ENCODE measurements at regions not wholly inside any gene's neighbourhood (a gene's known extent, or its start where the extent isn't known, plus 50 kb on each side); places are given as distances from the start of the nearest gene placed in this dataset.
"Not testable (repeated sequence)": the region's sequence is repeated elsewhere in the genome, so short reads cannot be mapped to it uniquely, and the experiment has no call there.

DNA sequence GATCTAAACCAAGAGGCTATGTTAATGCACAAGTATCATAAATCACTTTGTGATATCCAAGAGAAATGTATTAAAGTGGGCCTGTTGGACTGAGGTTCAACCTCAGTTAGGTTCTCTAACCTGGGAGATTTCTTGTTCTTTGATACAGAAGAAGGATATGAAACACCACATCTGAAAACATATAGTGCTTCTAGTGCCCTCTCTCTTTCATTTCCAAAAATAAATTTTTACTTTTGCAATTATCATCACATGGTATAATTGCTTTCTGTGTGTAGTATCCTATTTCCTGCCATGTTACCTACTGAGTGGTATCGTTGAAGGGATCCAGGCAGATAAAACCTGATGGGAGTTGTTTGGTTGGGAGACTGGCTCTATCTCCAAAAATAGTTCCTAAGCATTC lies 264.9 kb downstream of the CCER1 start:
- no peaks in the 10 kb centered on the region for H3K79me1 ChIP-seq (ENCODE audit: low read length)
- H3K18ac ChIP-seq (ENCODE audit: low read length), result no peak overlapping the region
- H3K27ac ChIP-seq (ENCODE audit: low read depth, low read length), result no peak overlapping the region
- H3K23ac ChIP-seq (ENCODE audit: low read length), result no peak overlapping the region
- H4K8ac ChIP-seq (ENCODE audit: low read depth, low read length), result no peak overlapping the region
- no peak overlapping the region for H3K9ac ChIP-seq (ENCODE audit: low read length)
- H3K36me3 ChIP-seq (ENCODE audit: control insufficient read depth, insufficient read depth, low read length), result no peaks in the 10 kb centered on the region
- WGBS (ENCODE audit: extremely low coverage, insufficient coverage, low lambda C conversion rate), result no CpG with 5 or more reads among the region's 1 CpG
- no peak for DNase-seq
- H2AK5ac ChIP-seq (ENCODE audit: low read length), result no peak overlapping the region
- H3K4ac ChIP-seq (ENCODE audit: low read depth, low read length), result no peak overlapping the region
- H3K79me2 ChIP-seq (ENCODE audit: control insufficient read depth, insufficient read depth, low read length), result no peaks in the 10 kb centered on the region
- no peak overlapping the region for H4K5ac ChIP-seq (ENCODE audit: low read length)
- no peak overlapping the region for H2BK120ac ChIP-seq (ENCODE audit: low read depth, low read length)
- H3K4me3 ChIP-seq (ENCODE audit: low read length), result no peak overlapping the region
- H2BK15ac ChIP-seq (replicated peaks; ENCODE audit: low read depth), result no peak overlapping the region
- no peak overlapping the region for H3K4me2 ChIP-seq (ENCODE audit: low read length)
- H3K56ac ChIP-seq (ENCODE audit: low read length), result no peak overlapping the region
- H2BK5ac ChIP-seq (ENCODE audit: low read length), result no peak overlapping the region
- H3K27me3 ChIP-seq (ENCODE audit: insufficient read depth, low read length, poor library complexity), result no peaks in the 10 kb centered on the region
- no peaks in the 10 kb centered on the region for H3K4me1 ChIP-seq (ENCODE audit: control insufficient read depth, low read depth, low read length)

DNA sequence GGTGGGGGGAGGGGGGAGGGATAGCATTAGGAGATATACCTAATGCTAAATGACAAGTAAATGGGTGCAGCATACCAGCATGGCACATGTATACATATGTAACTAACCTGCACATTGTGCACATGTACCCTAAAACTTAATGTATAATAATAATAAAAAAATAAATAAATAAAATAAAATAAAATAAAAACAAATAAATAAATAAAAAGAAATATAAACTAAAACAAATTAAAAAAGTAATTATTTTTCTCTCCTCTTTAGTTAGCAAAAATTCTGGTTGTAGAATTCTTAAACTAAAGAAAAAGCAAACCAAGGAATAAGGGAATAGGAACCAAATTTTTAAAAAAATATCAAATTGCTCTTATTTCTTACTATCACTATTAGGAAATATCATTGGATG lies 267.3 kb downstream of the CCER1 start:
- not testable (repeated sequence) for H2BK5ac ChIP-seq (ENCODE audit: low read length); H3K79me1 ChIP-seq (ENCODE audit: low read length); H4K5ac ChIP-seq (ENCODE audit: low read length); H3K79me2 ChIP-seq (ENCODE audit: control insufficient read depth, insufficient read depth, low read length); H3K27ac ChIP-seq (ENCODE audit: low read depth, low read length); H3K4me2 ChIP-seq (ENCODE audit: low read length); H3K18ac ChIP-seq (ENCODE audit: low read length); H3K27me3 ChIP-seq (ENCODE audit: insufficient read depth, low read length, poor library complexity); H3K4ac ChIP-seq (ENCODE audit: low read depth, low read length); H4K8ac ChIP-seq (ENCODE audit: low read depth, low read length); H3K23ac ChIP-seq (ENCODE audit: low read length); H3K56ac ChIP-seq (ENCODE audit: low read length); H3K36me3 ChIP-seq (ENCODE audit: control insufficient read depth, insufficient read depth, low read length); H2AK5ac ChIP-seq (ENCODE audit: low read length); H3K4me1 ChIP-seq (ENCODE audit: control insufficient read depth, low read depth, low read length); DNase-seq; H2BK15ac ChIP-seq (replicated peaks; ENCODE audit: low read depth); H3K9ac ChIP-seq (ENCODE audit: low read length); H3K4me3 ChIP-seq (ENCODE audit: low read length); H2BK120ac ChIP-seq (ENCODE audit: low read depth, low read length)

DNA sequence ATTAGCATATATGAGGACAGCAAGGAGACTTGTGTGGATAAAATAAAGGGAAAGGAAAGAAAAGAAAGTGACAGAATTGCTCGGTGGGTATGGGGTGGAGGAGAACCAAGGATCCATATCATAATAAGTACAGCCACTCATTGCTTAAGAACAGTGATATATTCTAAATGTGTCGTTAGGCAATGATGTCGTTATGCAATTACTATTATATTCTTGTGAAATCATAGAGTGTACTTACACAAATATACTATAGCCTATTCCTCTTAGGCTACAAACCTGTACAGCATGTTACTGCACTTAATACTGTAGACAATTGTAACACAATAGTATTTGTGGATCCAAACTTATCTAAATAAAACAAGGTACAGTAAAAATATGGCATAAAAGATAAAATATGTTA lies 271.1 kb downstream of the CCER1 start:
- H3K4me1 ChIP-seq (ENCODE audit: control insufficient read depth, low read depth, low read length), result no peaks in the 10 kb centered on the region
- no peaks in the 10 kb centered on the region for H3K27me3 ChIP-seq (ENCODE audit: insufficient read depth, low read length, poor library complexity)
- H3K4me2 ChIP-seq (ENCODE audit: low read length), result no peak overlapping the region
- H3K9ac ChIP-seq (ENCODE audit: low read length), result no peak overlapping the region
- H4K8ac ChIP-seq (ENCODE audit: low read depth, low read length), result no peak overlapping the region
- no peaks in the 10 kb centered on the region for H3K36me3 ChIP-seq (ENCODE audit: control insufficient read depth, insufficient read depth, low read length)
- H2BK5ac ChIP-seq (ENCODE audit: low read length), result no peak overlapping the region
- H3K4me3 ChIP-seq (ENCODE audit: low read length), result no peak overlapping the region
- no peak overlapping the region for H2AK5ac ChIP-seq (ENCODE audit: low read length)
- no peak overlapping the region for H4K5ac ChIP-seq (ENCODE audit: low read length)
- H3K23ac ChIP-seq (ENCODE audit: low read length), result no peak overlapping the region
- H3K27ac ChIP-seq (ENCODE audit: low read depth, low read length), result no peak overlapping the region
- DNase-seq, result no peak
- H3K56ac ChIP-seq (ENCODE audit: low read length), result no peak overlapping the region
- no peaks in the 10 kb centered on the region for H3K79me1 ChIP-seq (ENCODE audit: low read length)
- H2BK120ac ChIP-seq (ENCODE audit: low read depth, low read length), result no peak overlapping the region
- H3K4ac ChIP-seq (ENCODE audit: low read depth, low read length), result no peak overlapping the region
- H2BK15ac ChIP-seq (replicated peaks; ENCODE audit: low read depth), result no peak overlapping the region
- WGBS (ENCODE audit: extremely low coverage, insufficient coverage, low lambda C conversion rate), result no CpG with 5 or more reads among the region's 3 CpGs
- H3K79me2 ChIP-seq (ENCODE audit: control insufficient read depth, insufficient read depth, low read length), result no peaks in the 10 kb centered on the region
- no peak overlapping the region for H3K18ac ChIP-seq (ENCODE audit: low read length)

DNA sequence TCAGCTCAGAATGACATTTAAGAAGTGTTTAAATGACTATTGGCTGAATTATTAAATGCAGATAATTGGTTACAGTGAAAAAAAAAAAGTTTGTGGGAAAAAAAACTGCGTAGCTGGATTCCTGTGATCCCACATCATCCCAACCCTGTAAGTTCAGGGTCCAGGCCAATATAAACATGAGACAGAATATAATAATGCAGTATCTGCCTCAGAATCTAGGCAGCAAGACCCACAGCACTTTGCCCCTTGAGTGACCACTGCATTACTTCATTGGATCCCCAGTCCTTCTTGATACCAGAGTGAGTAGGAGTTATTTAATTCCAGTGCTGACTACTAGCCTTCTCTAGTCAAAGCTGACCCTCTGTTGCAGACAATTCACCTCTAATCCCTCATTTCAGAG lies 272.6 kb downstream of the CCER1 start:
- H3K4me3 ChIP-seq (ENCODE audit: low read length), result no peak overlapping the region
- no peak overlapping the region for H2BK5ac ChIP-seq (ENCODE audit: low read length)
- no peaks in the 10 kb centered on the region for H3K4me1 ChIP-seq (ENCODE audit: control insufficient read depth, low read depth, low read length)
- H4K8ac ChIP-seq (ENCODE audit: low read depth, low read length), result no peak overlapping the region
- no peaks in the 10 kb centered on the region for H3K79me2 ChIP-seq (ENCODE audit: control insufficient read depth, insufficient read depth, low read length)
- no peak overlapping the region for H3K56ac ChIP-seq (ENCODE audit: low read length)
- H3K4ac ChIP-seq (ENCODE audit: low read depth, low read length), result no peak overlapping the region
- no peak overlapping the region for H3K4me2 ChIP-seq (ENCODE audit: low read length)
- DNase-seq, result no peak
- H3K23ac ChIP-seq (ENCODE audit: low read length), result no peak overlapping the region
- no peak overlapping the region for H3K18ac ChIP-seq (ENCODE audit: low read length)
- no peaks in the 10 kb centered on the region for H3K79me1 ChIP-seq (ENCODE audit: low read length)
- H3K36me3 ChIP-seq (ENCODE audit: control insufficient read depth, insufficient read depth, low read length), result no peaks in the 10 kb centered on the region
- H3K27me3 ChIP-seq (ENCODE audit: insufficient read depth, low read length, poor library complexity), result no peaks in the 10 kb centered on the region
- H3K27ac ChIP-seq (ENCODE audit: low read depth, low read length), result no peak overlapping the region
- no peak overlapping the region for H3K9ac ChIP-seq (ENCODE audit: low read length)
- H2BK15ac ChIP-seq (replicated peaks; ENCODE audit: low read depth), result no peak overlapping the region
- no peak overlapping the region for H2AK5ac ChIP-seq (ENCODE audit: low read length)
- no peak overlapping the region for H2BK120ac ChIP-seq (ENCODE audit: low read depth, low read length)
- WGBS (ENCODE audit: extremely low coverage, insufficient coverage, low lambda C conversion rate), result no CpG with 5 or more reads among the region's 1 CpG
- no peak overlapping the region for H4K5ac ChIP-seq (ENCODE audit: low read length)

DNA sequence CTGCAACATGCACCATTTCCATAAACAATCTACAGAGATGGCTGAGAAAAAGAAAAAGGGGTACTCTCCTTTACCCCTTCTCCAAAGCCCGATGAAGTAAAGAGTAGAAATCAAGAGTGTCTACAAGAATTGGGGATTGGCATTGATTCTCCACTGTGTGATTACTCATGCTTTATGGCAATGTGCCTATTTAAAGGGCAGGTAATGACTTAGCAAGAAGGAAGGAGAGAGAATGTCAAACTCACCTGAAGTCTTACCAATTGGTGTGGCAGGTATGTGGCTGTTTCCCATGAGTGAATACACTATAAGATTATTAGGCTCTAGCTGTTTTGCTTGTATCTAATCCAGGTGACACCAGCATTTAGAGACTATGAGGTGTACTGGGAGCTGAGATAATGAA lies 275.3 kb downstream of the CCER1 start:
- H2BK120ac ChIP-seq (ENCODE audit: low read depth, low read length), result no peak overlapping the region
- no peak overlapping the region for H3K18ac ChIP-seq (ENCODE audit: low read length)
- DNase-seq, result no peak
- H3K9ac ChIP-seq (ENCODE audit: low read length), result no peak overlapping the region
- no peaks in the 10 kb centered on the region for H3K27me3 ChIP-seq (ENCODE audit: insufficient read depth, low read length, poor library complexity)
- H3K79me2 ChIP-seq (ENCODE audit: control insufficient read depth, insufficient read depth, low read length), result no peaks in the 10 kb centered on the region
- WGBS (ENCODE audit: extremely low coverage, insufficient coverage, low lambda C conversion rate), result no CpG with 5 or more reads among the region's 1 CpG
- no peak overlapping the region for H2AK5ac ChIP-seq (ENCODE audit: low read length)
- no peak overlapping the region for H3K4me3 ChIP-seq (ENCODE audit: low read length)
- no peaks in the 10 kb centered on the region for H3K36me3 ChIP-seq (ENCODE audit: control insufficient read depth, insufficient read depth, low read length)
- H3K23ac ChIP-seq (ENCODE audit: low read length), result no peak overlapping the region
- no peak overlapping the region for H2BK15ac ChIP-seq (replicated peaks; ENCODE audit: low read depth)
- no peak overlapping the region for H2BK5ac ChIP-seq (ENCODE audit: low read length)
- no peak overlapping the region for H3K4me2 ChIP-seq (ENCODE audit: low read length)
- no peaks in the 10 kb centered on the region for H3K4me1 ChIP-seq (ENCODE audit: control insufficient read depth, low read depth, low read length)
- no peak overlapping the region for H4K8ac ChIP-seq (ENCODE audit: low read depth, low read length)
- no peak overlapping the region for H3K4ac ChIP-seq (ENCODE audit: low read depth, low read length)
- no peaks in the 10 kb centered on the region for H3K79me1 ChIP-seq (ENCODE audit: low read length)
- H4K5ac ChIP-seq (ENCODE audit: low read length), result no peak overlapping the region
- no peak overlapping the region for H3K27ac ChIP-seq (ENCODE audit: low read depth, low read length)
- H3K56ac ChIP-seq (ENCODE audit: low read length), result no peak overlapping the region

DNA sequence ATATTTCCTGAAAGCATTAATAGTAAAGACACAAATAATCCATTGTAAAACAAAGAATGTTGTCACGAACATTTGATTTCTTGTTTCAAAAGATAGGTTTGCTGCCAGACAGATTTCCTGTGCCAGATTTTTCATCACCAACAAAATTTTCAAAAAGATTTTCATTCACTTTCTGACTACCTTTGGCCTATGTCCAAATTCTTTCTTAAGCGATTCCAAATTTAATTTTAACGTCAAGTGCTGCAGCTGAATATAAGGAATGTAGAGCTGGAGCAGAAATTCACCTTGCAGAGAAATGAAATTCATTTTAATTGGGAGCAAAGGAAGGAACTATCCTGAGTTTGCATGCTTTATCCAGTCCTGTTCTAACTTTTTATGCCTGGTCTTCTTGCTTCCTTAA lies 277.4 kb downstream of the CCER1 start:
- Histone ChIP-seq H2BK120ac (ENCODE audit: low read depth, low read length) (no peak overlapping the region), H3K27me3 (ENCODE audit: insufficient read depth, low read length, poor library complexity) (no peaks in the 10 kb centered on the region), H3K79me1 (ENCODE audit: low read length) (no peaks in the 10 kb centered on the region), H3K23ac (ENCODE audit: low read length) (no peak overlapping the region), H3K4me1 (ENCODE audit: control insufficient read depth, low read depth, low read length) (no peaks in the 10 kb centered on the region), H3K56ac (ENCODE audit: low read length) (no peak overlapping the region), H3K27ac (ENCODE audit: low read depth, low read length) (no peak overlapping the region), H2BK15ac (replicated peaks; ENCODE audit: low read depth) (no peak overlapping the region), H3K79me2 (ENCODE audit: control insufficient read depth, insufficient read depth, low read length) (no peaks in the 10 kb centered on the region), H3K18ac (ENCODE audit: low read length) (no peak overlapping the region), H3K9ac (ENCODE audit: low read length) (no peak overlapping the region), H2BK5ac (ENCODE audit: low read length) (no peak overlapping the region), H3K4ac (ENCODE audit: low read depth, low read length) (no peak overlapping the region), H4K5ac (ENCODE audit: low read length) (no peak overlapping the region), H3K36me3 (ENCODE audit: control insufficient read depth, insufficient read depth, low read length) (no peaks in the 10 kb centered on the region), H2AK5ac (ENCODE audit: low read length) (no peak overlapping the region), H4K8ac (ENCODE audit: low read depth, low read length) (no peak overlapping the region), H3K4me2 (ENCODE audit: low read length) (no peak overlapping the region), H3K4me3 (ENCODE audit: low read length) (no peak overlapping the region)
- no peak for DNase-seq
- no CpG with 5 or more reads among the region's 3 CpGs for WGBS (ENCODE audit: extremely low coverage, insufficient coverage, low lambda C conversion rate)

Measured in mesendoderm (in vitro differentiated cells).